ENCODE measurements at regions not wholly inside any gene's neighbourhood (a gene's known extent, or its start where the extent isn't known, plus 50 kb on each side); places are given as distances from the start of the nearest gene placed in this dataset.
"Not testable (repeated sequence)": the region's sequence is repeated elsewhere in the genome, so short reads cannot be mapped to it uniquely, and the experiment has no call there.

DNA sequence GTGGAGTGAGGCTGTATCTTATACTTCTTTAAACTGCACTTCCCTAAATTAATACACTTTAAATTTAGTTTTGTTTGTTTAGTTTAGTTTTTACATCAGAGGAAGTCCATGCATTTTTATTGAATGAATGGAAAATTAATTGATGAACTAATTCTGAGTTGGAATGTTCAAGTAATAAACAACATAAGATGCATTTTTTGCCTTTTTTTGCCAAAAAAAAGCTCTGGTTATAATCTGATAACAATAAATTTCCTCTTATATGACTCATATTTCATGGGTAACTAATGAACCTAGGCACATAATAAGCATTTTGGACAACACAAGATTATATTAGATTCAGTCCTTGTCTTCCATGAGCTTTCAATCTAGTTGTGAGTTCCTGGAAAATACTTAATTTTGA lies 323.1 kb downstream of the CENPW start:
- Mint-ChIP-seq H3K36me3 (ENCODE audit: low read depth) (no peaks in the 10 kb centered on the region), H3K9me3 (no peaks in the 10 kb centered on the region), H3K27me3 (ENCODE audit: low read depth) (no peaks in the 10 kb centered on the region), H3K27ac (no peak overlapping the region), H3K4me3 (no peak overlapping the region), H3K4me1 (ENCODE audit: low read depth) (no peaks in the 10 kb centered on the region)
- CTCF ChIA-PET = no interaction called here
- DNase-seq = no peak
- intact Hi-C loops (cut with micrococcal nuclease) = no loop called here

DNA sequence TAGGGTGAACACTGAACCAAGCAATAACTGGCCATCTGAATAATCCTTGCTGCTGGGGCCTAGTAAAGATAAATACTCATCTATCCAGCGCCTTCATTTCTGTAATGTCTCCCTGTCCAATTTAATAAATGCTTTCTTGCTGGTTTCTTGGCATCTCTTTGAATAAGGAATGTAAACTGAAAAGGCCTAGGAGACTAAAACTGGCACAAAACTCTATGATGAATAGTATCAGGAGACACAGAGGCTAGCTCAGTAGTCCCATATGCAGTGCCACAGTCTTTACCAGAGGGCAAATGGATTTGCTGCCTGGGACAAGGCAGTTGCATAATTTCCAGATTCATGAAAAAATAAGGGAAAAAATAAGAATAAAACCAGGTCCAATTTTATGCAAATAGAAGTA lies 324.4 kb downstream of the CENPW start:
- Mint-ChIP-seq H3K9me3 (no peaks in the 10 kb centered on the region), H3K27ac (no peak overlapping the region), H3K36me3 (ENCODE audit: low read depth) (no peaks in the 10 kb centered on the region), H3K27me3 (ENCODE audit: low read depth) (no peaks in the 10 kb centered on the region), H3K4me1 (ENCODE audit: low read depth) (no peaks in the 10 kb centered on the region), H3K4me3 (no peak overlapping the region)
- CTCF ChIA-PET = no interaction called here
- DNase-seq = no peak
- intact Hi-C loops (cut with micrococcal nuclease) = no loop called here

DNA sequence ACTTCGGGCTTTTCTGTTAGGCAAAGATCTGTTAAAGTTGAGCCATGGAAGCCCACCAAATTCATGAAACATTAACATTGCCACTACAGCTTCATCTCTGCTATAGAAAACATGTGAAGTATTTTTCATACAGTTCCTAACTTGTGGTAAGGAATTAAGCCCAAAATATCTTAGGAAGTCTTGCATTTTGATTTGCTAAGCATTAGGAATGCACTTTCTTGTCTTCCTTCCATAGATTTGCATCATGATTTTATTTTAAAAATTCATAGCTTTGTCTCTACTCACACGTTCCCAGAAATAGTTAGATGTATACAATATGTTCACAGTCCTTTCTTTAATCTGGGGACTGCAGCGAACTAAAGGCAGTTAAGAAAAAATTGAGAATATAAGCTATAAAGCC lies 325.6 kb downstream of the CENPW start:
- no peaks in the 10 kb centered on the region for H3K36me3 Mint-ChIP-seq (ENCODE audit: low read depth)
- H3K4me3 Mint-ChIP-seq = no peak overlapping the region
- H3K9me3 Mint-ChIP-seq = no peaks in the 10 kb centered on the region
- no peak overlapping the region for H3K27ac Mint-ChIP-seq
- H3K4me1 Mint-ChIP-seq (ENCODE audit: low read depth) = no peaks in the 10 kb centered on the region
- no peak for DNase-seq
- CTCF ChIA-PET = no interaction called here
- no peaks in the 10 kb centered on the region for H3K27me3 Mint-ChIP-seq (ENCODE audit: low read depth)
- intact Hi-C loops (cut with micrococcal nuclease) = no loop called here

- Mint-ChIP-seq H3K9me3 (no peaks in the 10 kb centered on the region), H3K27me3 (ENCODE audit: low read depth) (no peaks in the 10 kb centered on the region), H3K4me3 (no peak overlapping the region), H3K36me3 (ENCODE audit: low read depth) (no peaks in the 10 kb centered on the region), H3K4me1 (ENCODE audit: low read depth) (no peaks in the 10 kb centered on the region), H3K27ac (no peak overlapping the region)
- CTCF ChIA-PET = no interaction called here
- intact Hi-C loops (cut with micrococcal nuclease) = no loop called here
- DNase-seq = no peak
Measured at GRCh38 chr6:126667071-126667470, 327.2 kb downstream of the CENPW start.

- no peaks in the 10 kb centered on the region for H3K9me3 Mint-ChIP-seq
- H3K27me3 Mint-ChIP-seq (ENCODE audit: low read depth) = no peaks in the 10 kb centered on the region
- H3K4me1 Mint-ChIP-seq (ENCODE audit: low read depth) = peaks cover 2% of the 10 kb centered on the region
- no peak overlapping the region for H3K27ac Mint-ChIP-seq
- intact Hi-C loops (cut with micrococcal nuclease) = no loop called here
- no peaks in the 10 kb centered on the region for H3K36me3 Mint-ChIP-seq (ENCODE audit: low read depth)
- no peak for DNase-seq
- CTCF ChIA-PET = no interaction called here
- no peak overlapping the region for H3K4me3 Mint-ChIP-seq
Measured at GRCh38 chr6:126667728-126668127, 327.8 kb downstream of the CENPW start.

- no peaks in the 10 kb centered on the region for H3K36me3 Mint-ChIP-seq (ENCODE audit: low read depth)
- peaks cover 1% of the 10 kb centered on the region for H3K9me3 Mint-ChIP-seq
- CTCF ChIA-PET = interaction anchor here (0.7 kb wide), 1 partner anchor 96 kb away, joined by 3 read pairs; no protein-coding TSS in a partner anchor
- intact Hi-C loops (cut with micrococcal nuclease) = no loop called here
- no peak for DNase-seq
- H3K27me3 Mint-ChIP-seq (ENCODE audit: low read depth) = no peaks in the 10 kb centered on the region
- H3K4me1 Mint-ChIP-seq (ENCODE audit: low read depth) = peaks cover 2% of the 10 kb centered on the region
- no peak overlapping the region for H3K4me3 Mint-ChIP-seq
- H3K27ac Mint-ChIP-seq = no peak overlapping the region
Measured at GRCh38 chr6:126672649-126673048, 332.7 kb downstream of the CENPW start.

- CTCF ChIA-PET; H3K27ac Mint-ChIP-seq; H3K9me3 Mint-ChIP-seq; DNase-seq; H3K27me3 Mint-ChIP-seq (ENCODE audit: low read depth); H3K36me3 Mint-ChIP-seq (ENCODE audit: low read depth); intact Hi-C loops (cut with micrococcal nuclease); H3K4me3 Mint-ChIP-seq; H3K4me1 Mint-ChIP-seq (ENCODE audit: low read depth): not testable (repeated sequence)
Measured at GRCh38 chr6:126673749-126674148, 333.8 kb downstream of the CENPW start.

DNA sequence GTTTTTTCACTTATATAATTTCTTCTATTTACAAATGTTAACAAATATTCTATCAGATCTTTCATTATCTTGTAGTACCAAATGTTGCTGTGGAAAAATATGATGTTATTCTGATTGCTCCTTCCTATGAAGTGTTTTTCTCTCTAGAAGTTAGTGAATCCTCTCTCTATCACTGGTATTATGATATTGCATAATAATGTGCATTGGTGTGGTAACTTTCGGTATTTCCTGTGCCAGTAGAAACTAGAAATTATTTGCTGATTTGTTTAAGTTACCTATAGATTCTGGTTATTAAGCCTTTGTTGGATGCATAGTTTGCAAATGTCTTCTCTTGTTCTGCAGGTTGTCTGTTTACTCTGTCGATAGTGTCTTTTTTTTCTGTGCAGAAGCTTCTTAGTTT lies 342.5 kb downstream of the CENPW start:
- Mint-ChIP-seq H3K4me3 (no peak overlapping the region), H3K36me3 (ENCODE audit: low read depth) (no peaks in the 10 kb centered on the region), H3K27me3 (ENCODE audit: low read depth) (no peaks in the 10 kb centered on the region), H3K4me1 (ENCODE audit: low read depth) (no peaks in the 10 kb centered on the region), H3K27ac (no peak overlapping the region), H3K9me3 (no peaks in the 10 kb centered on the region)
- CTCF ChIA-PET = no interaction called here
- no peak for DNase-seq
- intact Hi-C loops (cut with micrococcal nuclease) = no loop called here

DNA sequence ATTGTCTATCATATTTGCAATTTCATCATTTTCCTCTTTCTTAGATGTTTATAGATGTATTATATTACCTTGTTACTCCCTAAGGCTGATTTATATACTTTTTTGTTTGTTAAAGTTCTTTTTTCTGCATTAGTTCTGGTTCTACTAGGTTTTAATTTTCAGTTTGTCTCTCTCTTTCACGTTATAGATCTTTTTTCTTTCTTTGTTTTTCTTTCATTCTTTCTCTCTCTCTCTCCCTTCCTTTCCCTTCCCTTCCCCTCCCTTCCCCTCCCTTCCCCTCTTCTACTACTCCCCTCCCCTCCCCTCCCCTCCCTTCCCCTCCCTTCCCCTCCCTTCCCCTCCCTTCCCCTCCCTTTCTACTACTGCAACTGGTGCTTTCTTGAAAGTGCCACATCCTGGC lies 345.3 kb downstream of the CENPW start:
- CTCF ChIA-PET = no interaction called here
- Mint-ChIP-seq H3K36me3 (ENCODE audit: low read depth) (no peaks in the 10 kb centered on the region), H3K4me3 (no peak overlapping the region), H3K27ac (no peak overlapping the region), H3K4me1 (ENCODE audit: low read depth) (no peaks in the 10 kb centered on the region), H3K9me3 (peaks cover 11% of the 10 kb centered on the region), H3K27me3 (ENCODE audit: low read depth) (no peaks in the 10 kb centered on the region)
- intact Hi-C loops (cut with micrococcal nuclease) = no loop called here
- DNase-seq = no peak

GRCh38 chr6:126696921-126697693 lies 357.2 kb downstream of the CENPW start:
- no peak overlapping the region for H3K27ac Mint-ChIP-seq
- intact Hi-C loops (cut with micrococcal nuclease) = no loop called here
- no peaks in the 10 kb centered on the region for H3K4me1 Mint-ChIP-seq (ENCODE audit: low read depth)
- no peaks in the 10 kb centered on the region for H3K27me3 Mint-ChIP-seq (ENCODE audit: low read depth)
- H3K36me3 Mint-ChIP-seq (ENCODE audit: low read depth) = no peaks in the 10 kb centered on the region
- CTCF ChIA-PET = no interaction called here
- H3K4me3 Mint-ChIP-seq = no peak overlapping the region
- peaks cover 3% of the 10 kb centered on the region for H3K9me3 Mint-ChIP-seq
- DNase-seq = no peak

- H3K27me3 Mint-ChIP-seq (ENCODE audit: low read depth) = no peaks in the 10 kb centered on the region
- H3K27ac Mint-ChIP-seq = no peak overlapping the region
- no peaks in the 10 kb centered on the region for H3K4me1 Mint-ChIP-seq (ENCODE audit: low read depth)
- H3K9me3 Mint-ChIP-seq = peaks cover 3% of the 10 kb centered on the region
- H3K36me3 Mint-ChIP-seq (ENCODE audit: low read depth) = no peaks in the 10 kb centered on the region
- CTCF ChIA-PET = no interaction called here
- no peak overlapping the region for H3K4me3 Mint-ChIP-seq
- intact Hi-C loops (cut with micrococcal nuclease) = no loop called here
- no peak for DNase-seq
Measured at GRCh38 chr6:126698732-126699240, 358.9 kb downstream of the CENPW start.

- no peak overlapping the region for H3K27ac Mint-ChIP-seq
- no peaks in the 10 kb centered on the region for H3K9me3 Mint-ChIP-seq
- no peaks in the 10 kb centered on the region for H3K4me1 Mint-ChIP-seq (ENCODE audit: low read depth)
- CTCF ChIA-PET = no interaction called here
- H3K36me3 Mint-ChIP-seq (ENCODE audit: low read depth) = no peaks in the 10 kb centered on the region
- H3K27me3 Mint-ChIP-seq (ENCODE audit: low read depth) = no peaks in the 10 kb centered on the region
- intact Hi-C loops (cut with micrococcal nuclease) = no loop called here
- no peak for DNase-seq
- no peak overlapping the region for H3K4me3 Mint-ChIP-seq
Measured at GRCh38 chr6:126701676-126702560, 362.0 kb downstream of the CENPW start.

DNA sequence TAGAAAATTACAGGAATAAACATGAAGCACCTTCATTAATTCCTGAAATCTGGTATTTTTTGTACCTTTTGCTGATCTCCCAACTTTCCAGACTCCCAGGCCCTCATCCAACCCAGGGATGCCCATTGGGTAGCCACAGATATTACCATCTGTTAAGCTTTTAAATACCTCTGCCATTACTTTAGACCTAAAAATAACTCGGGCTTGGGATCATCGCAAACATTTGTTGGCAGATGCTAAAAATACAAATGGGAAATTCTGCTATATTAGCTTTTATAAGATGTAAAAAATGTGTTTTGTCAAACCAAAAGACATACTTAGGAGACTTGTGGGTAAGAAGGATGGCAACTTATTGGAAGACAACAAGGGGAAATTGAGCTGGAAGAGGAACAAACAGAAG lies 376.1 kb downstream of the CENPW start:
- Mint-ChIP-seq H3K4me1 (ENCODE audit: low read depth) (no peaks in the 10 kb centered on the region), H3K9me3 (no peaks in the 10 kb centered on the region), H3K4me3 (no peak overlapping the region), H3K27ac (no peak overlapping the region), H3K27me3 (ENCODE audit: low read depth) (no peaks in the 10 kb centered on the region), H3K36me3 (ENCODE audit: low read depth) (no peaks in the 10 kb centered on the region)
- DNase-seq = no peak
- CTCF ChIA-PET = no interaction called here
- intact Hi-C loops (cut with micrococcal nuclease) = no loop called here

All from activated naive CD4-positive, alpha-beta T cell treated with anti-CD3 and anti-CD28 coated beads for 36 hours (primary cell).